ENCODE measurements at regions not wholly inside any gene's neighbourhood (a gene's known extent, or its start where the extent isn't known, plus 50 kb on each side); places are given as distances from the start of the nearest gene placed in this dataset.

GRCh38 chr3:66722675-66723074, 221.9 kb upstream of the LRIG1 start:
- H3K4me1 Mint-ChIP-seq, result no peaks in the 10 kb centered on the region
- H3K4me3 Mint-ChIP-seq, result no peak overlapping the region
- no peak overlapping the region for H3K27ac Mint-ChIP-seq
- no peaks in the 10 kb centered on the region for H3K9me3 Mint-ChIP-seq
- no peaks in the 10 kb centered on the region for H3K36me3 Mint-ChIP-seq
- DNase-seq (ENCODE audit: low spot score in 2 of 2) (no peak), ATAC-seq (no peak)

- H3K36me3 Mint-ChIP-seq, result no peaks in the 10 kb centered on the region
- no peak overlapping the region for H3K4me3 Mint-ChIP-seq
- no peaks in the 10 kb centered on the region for H3K9me3 Mint-ChIP-seq
- no peaks in the 10 kb centered on the region for H3K4me1 Mint-ChIP-seq
- ATAC-seq, result no peak
- DNase-seq (ENCODE audit: low spot score in 2 of 2), result no peak
- H3K27ac Mint-ChIP-seq, result no peak overlapping the region
Observed at GRCh38 chr3:66723231-66723630, 222.4 kb upstream of the LRIG1 start.

- Mint-ChIP-seq H3K9me3 (no peaks in the 10 kb centered on the region), H3K27ac (no peak overlapping the region)
- ATAC-seq, result no peak
Observed at GRCh38 chr3:66729687-66730393, 229.0 kb upstream of the LRIG1 start.

GRCh38 chr3:66738625-66739365, 238.0 kb upstream of the LRIG1 start:
- Mint-ChIP-seq H3K4me1 (no peaks in the 10 kb centered on the region), H3K36me3 (no peaks in the 10 kb centered on the region), H3K9me3 (no peaks in the 10 kb centered on the region), H3K4me3 (no peak overlapping the region), H3K27ac (no peak overlapping the region)
- ATAC-seq (no peak), DNase-seq (ENCODE audit: low spot score in 2 of 2) (no peak)

More at GRCh38 chr3:66729687-66730393, 229.0 kb upstream of the LRIG1 start:
- H3K4me3 Mint-ChIP-seq, result no peak overlapping the region
- H3K36me3 Mint-ChIP-seq, result no peaks in the 10 kb centered on the region
- DNase-seq (ENCODE audit: low spot score in 2 of 2), result no peak
- no peaks in the 10 kb centered on the region for H3K4me1 Mint-ChIP-seq

- H3K36me3 Mint-ChIP-seq, result no peaks in the 10 kb centered on the region
- H3K9me3 Mint-ChIP-seq, result no peaks in the 10 kb centered on the region
- no peaks in the 10 kb centered on the region for H3K4me1 Mint-ChIP-seq
- no peak for DNase-seq (ENCODE audit: low spot score in 2 of 2)
- no peak overlapping the region for H3K4me3 Mint-ChIP-seq
- no peak overlapping the region for H3K27ac Mint-ChIP-seq
- ATAC-seq, result no peak
Observed at GRCh38 chr3:66740260-66740659, 239.4 kb upstream of the LRIG1 start.

GRCh38 chr3:66744521-66744920, 243.7 kb upstream of the LRIG1 start:
- H3K27ac Mint-ChIP-seq, result no peak overlapping the region

GRCh38 chr3:66744986-66745385, 244.2 kb upstream of the LRIG1 start:
- H3K9me3 Mint-ChIP-seq, result no peaks in the 10 kb centered on the region
- no peak overlapping the region for H3K4me3 Mint-ChIP-seq
- H3K4me1 Mint-ChIP-seq, result no peaks in the 10 kb centered on the region
- ATAC-seq, result no peak
- no peaks in the 10 kb centered on the region for H3K36me3 Mint-ChIP-seq
- no peak overlapping the region for H3K27ac Mint-ChIP-seq
- DNase-seq (ENCODE audit: low spot score in 2 of 2), result no peak

More at GRCh38 chr3:66744521-66744920, 243.7 kb upstream of the LRIG1 start:
- no peak for DNase-seq (ENCODE audit: low spot score in 2 of 2)
- Mint-ChIP-seq H3K9me3 (no peaks in the 10 kb centered on the region), H3K4me3 (no peak overlapping the region), H3K36me3 (no peaks in the 10 kb centered on the region), H3K4me1 (no peaks in the 10 kb centered on the region)
- ATAC-seq, result no peak

GRCh38 chr3:66747261-66747660, 246.4 kb upstream of the LRIG1 start:
- Mint-ChIP-seq H3K4me1 (no peaks in the 10 kb centered on the region), H3K36me3 (no peaks in the 10 kb centered on the region), H3K27ac (no peak overlapping the region), H3K9me3 (no peaks in the 10 kb centered on the region), H3K4me3 (no peak overlapping the region)
- no peak for ATAC-seq
- no peak for DNase-seq (ENCODE audit: low spot score in 2 of 2)

- H3K4me1 Mint-ChIP-seq, result no peaks in the 10 kb centered on the region
- ATAC-seq (no peak), DNase-seq (ENCODE audit: low spot score in 2 of 2) (no peak)
- no peak overlapping the region for H3K27ac Mint-ChIP-seq
- H3K4me3 Mint-ChIP-seq, result no peak overlapping the region
- no peaks in the 10 kb centered on the region for H3K36me3 Mint-ChIP-seq
- no peaks in the 10 kb centered on the region for H3K9me3 Mint-ChIP-seq
Observed at GRCh38 chr3:66747696-66748095, 246.9 kb upstream of the LRIG1 start.

GRCh38 chr3:66748175-66748876, 247.5 kb upstream of the LRIG1 start:
- H3K4me1 Mint-ChIP-seq, result no peaks in the 10 kb centered on the region
- no peak for DNase-seq (ENCODE audit: low spot score in 2 of 2)
- H3K27ac Mint-ChIP-seq, result no peak overlapping the region
- H3K36me3 Mint-ChIP-seq, result no peaks in the 10 kb centered on the region
- ATAC-seq, result no peak
- no peaks in the 10 kb centered on the region for H3K9me3 Mint-ChIP-seq
- no peak overlapping the region for H3K4me3 Mint-ChIP-seq

- Mint-ChIP-seq H3K36me3 (no peaks in the 10 kb centered on the region), H3K4me3 (no peak overlapping the region), H3K9me3 (no peaks in the 10 kb centered on the region), H3K27ac (no peak overlapping the region), H3K4me1 (no peaks in the 10 kb centered on the region)
- ATAC-seq (no peak), DNase-seq (ENCODE audit: low spot score in 2 of 2) (no peak)
Observed at GRCh38 chr3:66751842-66752241, 246.3 kb upstream of the KBTBD8 start.

GRCh38 chr3:66753670-66754069, 244.4 kb upstream of the KBTBD8 start:
- Mint-ChIP-seq H3K27ac (no peak overlapping the region), H3K4me3 (no peak overlapping the region), H3K9me3 (no peaks in the 10 kb centered on the region), H3K4me1 (no peaks in the 10 kb centered on the region), H3K36me3 (no peaks in the 10 kb centered on the region)
- DNase-seq (ENCODE audit: low spot score in 2 of 2), result no peak
- ATAC-seq, result no peak

GRCh38 chr3:66754613-66755012, 243.5 kb upstream of the KBTBD8 start:
- Mint-ChIP-seq H3K27ac (no peak overlapping the region), H3K4me1 (no peaks in the 10 kb centered on the region), H3K36me3 (no peaks in the 10 kb centered on the region), H3K9me3 (no peaks in the 10 kb centered on the region), H3K4me3 (no peak overlapping the region)
- DNase-seq (ENCODE audit: low spot score in 2 of 2), result no peak
- ATAC-seq, result no peak

- no peaks in the 10 kb centered on the region for H3K9me3 Mint-ChIP-seq
- H3K27ac Mint-ChIP-seq, result no peak overlapping the region
- DNase-seq (ENCODE audit: low spot score in 2 of 2), result no peak
- no peaks in the 10 kb centered on the region for H3K4me1 Mint-ChIP-seq
- H3K4me3 Mint-ChIP-seq, result no peak overlapping the region
- no peak for ATAC-seq
- no peaks in the 10 kb centered on the region for H3K36me3 Mint-ChIP-seq
Observed at GRCh38 chr3:66755924-66756323, 242.2 kb upstream of the KBTBD8 start.

- H3K4me3 Mint-ChIP-seq, result no peak overlapping the region
- ATAC-seq (no peak), DNase-seq (ENCODE audit: low spot score in 2 of 2) (no peak)
- H3K36me3 Mint-ChIP-seq, result no peaks in the 10 kb centered on the region
- no peak overlapping the region for H3K27ac Mint-ChIP-seq
- no peaks in the 10 kb centered on the region for H3K4me1 Mint-ChIP-seq
- H3K9me3 Mint-ChIP-seq, result no peaks in the 10 kb centered on the region
Observed at GRCh38 chr3:66756468-66757036, 241.6 kb upstream of the KBTBD8 start.
